HG03039 (cell line): ENCODE measurements at regions not wholly inside any gene's neighbourhood (a gene's known extent, or its start where the extent isn't known, plus 50 kb on each side); places are given as distances from the start of the nearest gene placed in this dataset.
"Not testable (repeated sequence)": the region's sequence is repeated elsewhere in the genome, so short reads cannot be mapped to it uniquely, and the experiment has no call there.

ENCODE experiments used
- ATAC-seq: cut with Tn5 transposase; IDR thresholded peaks from one replicate; pipeline ENCODE4 v1.9.1; 2021; ENCODE audit warnings: mild to moderate bottlenecking, moderate library complexity; ENCODE audit not compliant: unreplicated experiment

- no peak for ATAC-seq
These were observed 766.7 kb downstream of the GBE1 start for GRCh38 chr3:80994767-80995166.

- ATAC-seq = no peak
These were observed 767.3 kb downstream of the GBE1 start for GRCh38 chr3:80994085-80994665.

GRCh38 chr3:80993241-80993945 is 768.1 kb downstream of the GBE1 start:
- ATAC-seq = no peak

GRCh38 chr3:80983753-80984152 is 777.7 kb downstream of the GBE1 start:
- ATAC-seq = no peak

GRCh38 chr3:80978216-80978969 is 783.1 kb downstream of the GBE1 start:
- ATAC-seq = no peak

- no peak for ATAC-seq
These were observed 791.2 kb downstream of the GBE1 start for GRCh38 chr3:80970292-80970691.

- ATAC-seq = no peak
These were observed 831.9 kb downstream of the GBE1 start for GRCh38 chr3:80929576-80929975.

GRCh38 chr3:80914854-80915253 is 846.6 kb downstream of the GBE1 start:
- ATAC-seq = no peak

GRCh38 chr3:80898211-80898610 is 863.2 kb downstream of the GBE1 start:
- no peak for ATAC-seq

GRCh38 chr3:80897005-80897404 is 864.4 kb downstream of the GBE1 start:
- not testable (repeated sequence) for ATAC-seq

- ATAC-seq = no peak
These were observed 870.9 kb downstream of the GBE1 start for GRCh38 chr3:80890571-80890970.

GRCh38 chr3:80889535-80889934 is 871.9 kb downstream of the GBE1 start:
- no peak for ATAC-seq

- no peak for ATAC-seq
These were observed 890.9 kb downstream of the GBE1 start for GRCh38 chr3:80870476-80871041.

- ATAC-seq = no peak
These were observed 906.0 kb downstream of the GBE1 start for GRCh38 chr3:80855482-80855881.

- no peak for ATAC-seq
These were observed 925.0 kb downstream of the GBE1 start for GRCh38 chr3:80836395-80836794.

GRCh38 chr3:80807577-80807976 is 953.9 kb downstream of the GBE1 start:
- ATAC-seq = no peak

- no peak for ATAC-seq
These were observed 954.8 kb downstream of the GBE1 start for GRCh38 chr3:80806673-80807072.

- no peak for ATAC-seq
These were observed 972.5 kb downstream of the GBE1 start for GRCh38 chr3:80788914-80789313.

- ATAC-seq = no peak
These were observed 975.6 kb downstream of the GBE1 start for GRCh38 chr3:80785875-80786274.

- no peak for ATAC-seq
These were observed 976.0 kb downstream of the GBE1 start for GRCh38 chr3:80785475-80785874.

- ATAC-seq = no peak
These were observed 990.4 kb downstream of the GBE1 start for GRCh38 chr3:80771085-80771484.
